ENCODE measurements at regions not wholly inside any gene's neighbourhood (a gene's known extent, or its start where the extent isn't known, plus 50 kb on each side); places are given as distances from the start of the nearest gene placed in this dataset.

DNA sequence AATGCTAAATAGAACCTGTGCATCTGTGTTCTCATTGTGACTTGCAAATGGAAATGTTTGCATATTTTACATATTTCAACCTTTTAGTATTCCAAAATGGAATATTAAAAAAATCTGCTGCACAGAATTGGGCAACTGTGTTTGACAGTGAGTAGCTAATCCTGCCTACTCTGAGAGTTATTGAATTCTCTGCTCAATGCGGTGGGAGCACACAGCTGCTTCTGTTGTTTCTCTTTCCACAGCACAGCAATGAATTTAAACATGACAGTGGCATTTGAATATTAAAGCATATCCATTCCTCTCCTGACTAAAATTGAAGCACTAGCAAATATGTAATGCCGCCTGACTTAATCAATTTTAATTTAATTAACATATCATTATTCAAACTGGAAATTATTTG, 366.6 kb downstream of the GASK1B start:
- no peak overlapping the region for H3K27ac ChIP-seq (ENCODE audit: low read depth in 2 of 2, low read length in 2 of 2)
- no peaks in the 10 kb centered on the region for H3K27me3 ChIP-seq (ENCODE audit: control insufficient read depth in 2 of 2, insufficient read depth in 2 of 2, low read length in 2 of 2)
- no peaks in the 10 kb centered on the region for H3K36me3 ChIP-seq (ENCODE audit: control insufficient read depth in 2 of 2, insufficient read depth in 2 of 2, low read length in 2 of 2)
- H3K4me1 ChIP-seq (ENCODE audit: control insufficient read depth in 2 of 2, insufficient read depth in 2 of 2, low read length in 2 of 2): peaks cover 0 to 11% of the 10 kb centered on the region in 2 donors
- H3K9me3 ChIP-seq (ENCODE audit: control insufficient read depth in 2 of 2, low read length in 2 of 2): no peaks in the 10 kb centered on the region
- no peak overlapping the region for H3K4me3 ChIP-seq (ENCODE audit: low read length in 2 of 2)
- H3K9ac ChIP-seq (ENCODE audit: low read depth in 1 of 2, low read length in 2 of 2): no peak overlapping the region

DNA sequence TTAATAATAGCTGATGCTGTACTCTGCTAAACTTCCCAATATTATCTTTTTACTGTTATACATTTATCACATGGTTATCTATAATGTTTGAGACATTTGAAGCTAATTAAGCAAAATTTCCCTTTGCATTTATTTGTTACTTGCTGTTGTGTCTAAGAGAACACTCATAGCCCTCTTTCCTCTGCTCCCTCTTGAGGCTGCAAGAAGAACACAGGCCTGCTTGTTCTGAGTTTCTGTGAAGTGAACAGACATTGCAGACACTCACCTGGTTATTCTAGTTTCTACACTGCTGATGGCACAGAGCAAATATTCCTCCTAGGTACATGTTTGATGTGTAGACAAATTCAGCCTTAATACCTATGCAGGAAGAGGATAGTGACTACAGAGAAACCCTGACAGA, 367.8 kb downstream of the GASK1B start:
- H3K4me1 ChIP-seq (ENCODE audit: control insufficient read depth in 2 of 2, insufficient read depth in 2 of 2, low read length in 2 of 2): peaks cover 0 to 4% of the 10 kb centered on the region in 2 donors
- H3K27ac ChIP-seq (ENCODE audit: low read depth in 2 of 2, low read length in 2 of 2): no peak overlapping the region
- H3K27me3 ChIP-seq (ENCODE audit: control insufficient read depth in 2 of 2, insufficient read depth in 2 of 2, low read length in 2 of 2): no peaks in the 10 kb centered on the region
- H3K36me3 ChIP-seq (ENCODE audit: control insufficient read depth in 2 of 2, insufficient read depth in 2 of 2, low read length in 2 of 2): no peaks in the 10 kb centered on the region
- H3K9me3 ChIP-seq (ENCODE audit: control insufficient read depth in 2 of 2, low read length in 2 of 2): no peaks in the 10 kb centered on the region
- H3K4me3 ChIP-seq (ENCODE audit: low read length in 2 of 2): no peak overlapping the region
- H3K9ac ChIP-seq (ENCODE audit: low read depth in 1 of 2, low read length in 2 of 2): no peak overlapping the region

DNA sequence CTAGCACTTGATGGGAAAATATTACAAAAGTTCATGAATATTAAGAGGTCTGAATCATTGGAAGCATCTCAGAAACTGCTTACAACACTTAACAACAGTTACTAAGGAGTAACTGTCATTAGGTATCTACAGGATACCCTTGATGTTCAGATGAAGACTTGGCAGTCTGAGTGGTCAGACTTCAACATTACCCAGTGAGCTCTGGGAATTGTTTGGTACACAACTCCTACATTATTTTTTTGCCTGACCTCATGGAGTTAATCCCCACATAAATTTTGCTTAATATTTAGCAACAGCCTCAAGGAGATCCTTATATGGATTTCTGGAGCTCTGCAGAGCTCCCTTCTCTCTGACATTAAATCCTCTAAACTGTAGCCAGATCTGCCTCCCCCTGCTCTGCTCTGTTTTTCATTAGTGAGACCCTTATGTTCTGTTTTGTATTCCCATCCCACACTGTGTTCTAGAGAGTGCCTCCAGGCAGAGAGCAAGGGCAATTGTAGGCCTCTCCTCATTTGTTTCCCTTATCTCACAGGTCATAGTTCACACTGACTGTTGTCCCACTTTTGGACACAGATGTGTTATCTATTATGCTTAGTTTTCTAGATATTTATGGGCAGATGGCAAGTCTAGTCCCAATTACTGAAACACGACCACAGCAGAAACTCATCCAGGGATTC, 368.8 kb downstream of the GASK1B start:
- Histone ChIP-seq H3K4me1 (ENCODE audit: control insufficient read depth in 2 of 2, insufficient read depth in 2 of 2, low read length in 2 of 2) (no peaks in the 10 kb centered on the region), H3K9me3 (ENCODE audit: control insufficient read depth in 2 of 2, low read length in 2 of 2) (no peaks in the 10 kb centered on the region), H3K27ac (ENCODE audit: low read depth in 2 of 2, low read length in 2 of 2) (no peak overlapping the region), H3K27me3 (ENCODE audit: control insufficient read depth in 2 of 2, insufficient read depth in 2 of 2, low read length in 2 of 2) (no peaks in the 10 kb centered on the region), H3K36me3 (ENCODE audit: control insufficient read depth in 2 of 2, insufficient read depth in 2 of 2, low read length in 2 of 2) (no peaks in the 10 kb centered on the region), H3K9ac (ENCODE audit: low read depth in 1 of 2, low read length in 2 of 2) (no peak overlapping the region), H3K4me3 (ENCODE audit: low read length in 2 of 2) (no peak overlapping the region)

DNA sequence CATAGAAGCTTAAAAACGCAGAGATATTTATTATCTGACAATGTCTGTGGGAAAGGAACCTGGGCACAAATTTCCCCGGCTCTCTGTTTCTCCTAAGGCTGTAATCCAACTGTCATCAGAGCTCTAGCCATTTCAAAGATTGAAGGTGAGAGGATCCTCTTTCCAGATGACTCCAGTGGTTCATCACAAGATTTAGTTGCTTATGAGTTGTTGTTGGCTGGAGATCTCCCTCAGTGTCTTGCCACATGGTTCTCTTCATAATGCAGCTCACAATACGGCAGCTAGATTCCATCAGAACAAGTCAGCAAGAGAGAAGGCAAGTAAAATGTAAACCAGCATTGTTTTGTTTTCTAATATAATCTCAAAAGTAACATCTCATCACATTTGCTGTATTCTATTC, 369.4 kb downstream of the GASK1B start:
- Histone ChIP-seq H3K9ac (ENCODE audit: low read depth in 1 of 2, low read length in 2 of 2) (no peak overlapping the region), H3K4me3 (ENCODE audit: low read length in 2 of 2) (no peak overlapping the region), H3K27ac (ENCODE audit: low read depth in 2 of 2, low read length in 2 of 2) (no peak overlapping the region), H3K36me3 (ENCODE audit: control insufficient read depth in 2 of 2, insufficient read depth in 2 of 2, low read length in 2 of 2) (no peaks in the 10 kb centered on the region), H3K9me3 (ENCODE audit: control insufficient read depth in 2 of 2, low read length in 2 of 2) (no peaks in the 10 kb centered on the region), H3K27me3 (ENCODE audit: control insufficient read depth in 2 of 2, insufficient read depth in 2 of 2, low read length in 2 of 2) (no peaks in the 10 kb centered on the region), H3K4me1 (ENCODE audit: control insufficient read depth in 2 of 2, insufficient read depth in 2 of 2, low read length in 2 of 2) (no peaks in the 10 kb centered on the region)

DNA sequence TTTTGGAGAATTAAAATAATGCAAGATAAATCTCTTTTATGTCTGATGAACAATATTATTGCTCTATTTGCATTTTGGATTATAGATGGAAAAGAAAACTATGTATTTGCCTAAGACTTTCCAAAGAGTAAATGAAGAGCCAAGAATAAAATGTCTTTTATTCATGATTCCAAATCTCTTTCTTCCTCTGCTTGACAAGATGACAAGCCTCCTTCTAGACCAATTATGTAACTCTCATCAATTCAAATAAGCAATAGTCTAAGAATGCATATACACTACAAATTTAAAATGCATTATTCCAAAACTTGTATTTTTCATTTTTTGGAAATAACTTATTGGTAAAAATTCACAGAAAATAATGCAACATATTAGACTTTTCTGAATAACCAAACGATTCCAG, 377.3 kb downstream of the GASK1B start:
- Histone ChIP-seq H3K4me3 (ENCODE audit: low read length in 2 of 2) (no peak overlapping the region), H3K27me3 (ENCODE audit: control insufficient read depth in 2 of 2, insufficient read depth in 2 of 2, low read length in 2 of 2) (no peaks in the 10 kb centered on the region), H3K9ac (ENCODE audit: low read depth in 1 of 2, low read length in 2 of 2) (no peak overlapping the region), H3K36me3 (ENCODE audit: control insufficient read depth in 2 of 2, insufficient read depth in 2 of 2, low read length in 2 of 2) (no peaks in the 10 kb centered on the region), H3K9me3 (ENCODE audit: control insufficient read depth in 2 of 2, low read length in 2 of 2) (no peaks in the 10 kb centered on the region), H3K27ac (ENCODE audit: low read depth in 2 of 2, low read length in 2 of 2) (no peak overlapping the region), H3K4me1 (ENCODE audit: control insufficient read depth in 2 of 2, insufficient read depth in 2 of 2, low read length in 2 of 2) (no peaks in the 10 kb centered on the region)

DNA sequence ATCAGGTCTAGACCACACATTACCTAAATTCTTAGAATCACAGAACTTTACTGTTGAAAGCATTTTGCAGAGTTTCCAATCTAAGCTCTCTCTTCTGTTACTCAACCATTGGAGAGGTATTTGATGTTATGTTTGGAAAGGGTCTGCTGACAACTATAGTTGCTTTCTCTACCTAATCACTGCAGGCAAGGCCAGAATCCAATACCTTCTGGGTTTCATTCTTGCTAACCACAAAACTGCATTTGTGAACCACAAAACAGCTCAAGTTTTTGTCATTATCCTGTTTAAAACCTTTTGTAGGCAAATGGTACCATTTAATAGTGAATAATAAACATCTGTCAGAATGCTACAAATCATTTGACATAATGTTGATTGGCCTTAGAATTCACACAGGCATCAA, 380.1 kb downstream of the GASK1B start:
- Histone ChIP-seq H3K36me3 (ENCODE audit: control insufficient read depth in 2 of 2, insufficient read depth in 2 of 2, low read length in 2 of 2) (no peaks in the 10 kb centered on the region), H3K9ac (ENCODE audit: low read depth in 1 of 2, low read length in 2 of 2) (no peak overlapping the region), H3K4me1 (ENCODE audit: control insufficient read depth in 2 of 2, insufficient read depth in 2 of 2, low read length in 2 of 2) (no peaks in the 10 kb centered on the region), H3K27me3 (ENCODE audit: control insufficient read depth in 2 of 2, insufficient read depth in 2 of 2, low read length in 2 of 2) (no peaks in the 10 kb centered on the region), H3K9me3 (ENCODE audit: control insufficient read depth in 2 of 2, low read length in 2 of 2) (no peaks in the 10 kb centered on the region), H3K4me3 (ENCODE audit: low read length in 2 of 2) (no peak overlapping the region), H3K27ac (ENCODE audit: low read depth in 2 of 2, low read length in 2 of 2) (no peak overlapping the region)

DNA sequence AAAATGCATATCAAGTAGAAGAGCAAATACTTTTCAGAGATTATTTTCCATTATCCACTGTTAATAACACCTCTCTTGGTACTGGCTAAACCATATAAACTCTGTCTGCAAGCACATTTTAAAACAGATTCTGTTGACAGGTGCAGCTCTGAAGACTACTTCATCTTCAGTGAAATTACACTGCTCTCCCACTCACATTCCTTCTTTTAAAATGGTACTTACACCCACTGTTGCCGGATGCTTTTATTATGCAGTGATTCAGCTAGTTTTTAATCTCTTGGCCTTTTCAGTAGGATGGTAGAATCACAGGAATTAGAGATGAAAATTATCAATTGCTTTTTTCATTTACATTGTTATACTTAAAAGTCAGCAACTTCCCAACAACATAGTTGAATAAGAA, 381.6 kb downstream of the GASK1B start:
- Histone ChIP-seq H3K4me3 (ENCODE audit: low read length in 2 of 2) (no peak overlapping the region), H3K9ac (ENCODE audit: low read depth in 1 of 2, low read length in 2 of 2) (no peak overlapping the region), H3K9me3 (ENCODE audit: control insufficient read depth in 2 of 2, low read length in 2 of 2) (no peaks in the 10 kb centered on the region), H3K27ac (ENCODE audit: low read depth in 2 of 2, low read length in 2 of 2) (no peak overlapping the region), H3K4me1 (ENCODE audit: control insufficient read depth in 2 of 2, insufficient read depth in 2 of 2, low read length in 2 of 2) (no peaks in the 10 kb centered on the region), H3K36me3 (ENCODE audit: control insufficient read depth in 2 of 2, insufficient read depth in 2 of 2, low read length in 2 of 2) (no peaks in the 10 kb centered on the region), H3K27me3 (ENCODE audit: control insufficient read depth in 2 of 2, insufficient read depth in 2 of 2, low read length in 2 of 2) (no peaks in the 10 kb centered on the region)

DNA sequence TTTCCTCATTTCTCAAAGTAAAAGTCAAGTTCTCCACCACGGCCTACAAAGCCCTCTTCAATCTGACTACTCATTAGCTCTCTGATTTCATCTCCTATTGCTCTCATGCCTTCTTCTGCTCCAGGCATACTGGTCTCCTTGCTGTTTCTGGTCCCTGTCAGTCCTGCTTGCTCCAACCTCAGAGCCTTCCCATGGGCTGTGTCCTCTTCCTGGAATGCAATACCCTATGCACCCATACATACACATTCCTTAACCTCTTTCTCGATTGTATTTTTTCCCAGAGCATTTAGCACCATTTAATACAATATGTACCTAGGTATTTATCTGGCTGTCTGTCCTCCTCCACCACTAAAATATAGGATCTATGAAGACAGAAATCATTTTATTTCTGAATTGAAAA, 385.2 kb downstream of the GASK1B start:
- Histone ChIP-seq H3K9me3 (ENCODE audit: control insufficient read depth in 2 of 2, low read length in 2 of 2) (no peaks in the 10 kb centered on the region), H3K4me1 (ENCODE audit: control insufficient read depth in 2 of 2, insufficient read depth in 2 of 2, low read length in 2 of 2) (no peaks in the 10 kb centered on the region), H3K27ac (ENCODE audit: low read depth in 2 of 2, low read length in 2 of 2) (no peak overlapping the region), H3K4me3 (ENCODE audit: low read length in 2 of 2) (no peak overlapping the region), H3K9ac (ENCODE audit: low read depth in 1 of 2, low read length in 2 of 2) (no peak overlapping the region), H3K36me3 (ENCODE audit: control insufficient read depth in 2 of 2, insufficient read depth in 2 of 2, low read length in 2 of 2) (no peaks in the 10 kb centered on the region), H3K27me3 (ENCODE audit: control insufficient read depth in 2 of 2, insufficient read depth in 2 of 2, low read length in 2 of 2) (no peaks in the 10 kb centered on the region)

DNA sequence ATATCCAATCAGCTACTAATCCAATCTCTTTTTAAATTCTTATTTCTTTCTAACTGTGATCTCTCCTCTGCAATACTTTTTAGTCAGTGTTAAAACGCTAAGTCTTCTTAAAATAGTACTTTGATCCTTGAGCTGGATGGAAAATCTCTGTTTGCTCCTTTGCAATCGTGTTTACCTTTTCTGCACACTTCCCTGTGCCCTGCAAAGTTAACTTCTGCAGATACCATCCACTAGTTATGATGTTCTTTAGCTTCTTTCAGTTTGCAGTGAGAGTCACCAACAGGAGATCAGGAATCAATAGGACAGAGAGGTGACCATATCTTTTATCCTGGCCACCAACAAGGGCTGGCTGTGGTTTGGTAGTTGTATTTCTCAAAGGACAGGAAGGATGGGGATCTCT, 391.5 kb downstream of the GASK1B start:
- H3K4me3 ChIP-seq (ENCODE audit: low read length in 2 of 2): no peak overlapping the region
- H3K36me3 ChIP-seq (ENCODE audit: control insufficient read depth in 2 of 2, insufficient read depth in 2 of 2, low read length in 2 of 2): no peaks in the 10 kb centered on the region
- H3K9me3 ChIP-seq (ENCODE audit: control insufficient read depth in 2 of 2, low read length in 2 of 2): no peaks in the 10 kb centered on the region
- no peaks in the 10 kb centered on the region for H3K27me3 ChIP-seq (ENCODE audit: control insufficient read depth in 2 of 2, insufficient read depth in 2 of 2, low read length in 2 of 2)
- H3K4me1 ChIP-seq (ENCODE audit: control insufficient read depth in 2 of 2, insufficient read depth in 2 of 2, low read length in 2 of 2): no peaks in the 10 kb centered on the region
- H3K27ac ChIP-seq (ENCODE audit: low read depth in 2 of 2, low read length in 2 of 2): no peak overlapping the region
- H3K9ac ChIP-seq (ENCODE audit: low read depth in 1 of 2, low read length in 2 of 2): no peak overlapping the region

DNA sequence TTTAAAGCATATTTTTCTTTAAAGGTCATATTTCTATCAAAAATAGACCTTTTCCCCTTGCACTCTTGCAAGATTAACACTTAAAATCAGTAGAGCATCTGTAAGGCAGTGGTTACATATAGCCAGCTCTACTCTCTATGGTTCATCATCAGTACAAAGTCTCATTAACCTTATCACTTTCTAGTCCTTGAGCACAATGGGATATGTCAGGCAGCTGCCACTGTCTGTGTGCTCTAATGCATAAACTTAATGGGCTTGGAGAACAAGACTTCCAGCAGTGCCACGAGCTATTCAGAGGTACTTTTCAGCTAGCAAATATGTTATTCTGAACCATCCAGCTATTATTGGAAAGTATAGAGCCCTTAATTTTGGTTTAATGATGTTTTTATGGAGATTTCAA, 393.7 kb downstream of the GASK1B start:
- no peaks in the 10 kb centered on the region for H3K4me1 ChIP-seq (ENCODE audit: control insufficient read depth in 2 of 2, insufficient read depth in 2 of 2, low read length in 2 of 2)
- no peak overlapping the region for H3K27ac ChIP-seq (ENCODE audit: low read depth in 2 of 2, low read length in 2 of 2)
- no peaks in the 10 kb centered on the region for H3K36me3 ChIP-seq (ENCODE audit: control insufficient read depth in 2 of 2, insufficient read depth in 2 of 2, low read length in 2 of 2)
- H3K9me3 ChIP-seq (ENCODE audit: control insufficient read depth in 2 of 2, low read length in 2 of 2): no peaks in the 10 kb centered on the region
- no peak overlapping the region for H3K4me3 ChIP-seq (ENCODE audit: low read length in 2 of 2)
- no peak overlapping the region for H3K9ac ChIP-seq (ENCODE audit: low read depth in 1 of 2, low read length in 2 of 2)
- no peaks in the 10 kb centered on the region for H3K27me3 ChIP-seq (ENCODE audit: control insufficient read depth in 2 of 2, insufficient read depth in 2 of 2, low read length in 2 of 2)

All from mucosa of rectum (tissue), 2 donors.